ENCODE measurements at regions not wholly inside any gene's neighbourhood (a gene's known extent, or its start where the extent isn't known, plus 50 kb on each side); places are given as distances from the start of the nearest gene placed in this dataset.

DNA sequence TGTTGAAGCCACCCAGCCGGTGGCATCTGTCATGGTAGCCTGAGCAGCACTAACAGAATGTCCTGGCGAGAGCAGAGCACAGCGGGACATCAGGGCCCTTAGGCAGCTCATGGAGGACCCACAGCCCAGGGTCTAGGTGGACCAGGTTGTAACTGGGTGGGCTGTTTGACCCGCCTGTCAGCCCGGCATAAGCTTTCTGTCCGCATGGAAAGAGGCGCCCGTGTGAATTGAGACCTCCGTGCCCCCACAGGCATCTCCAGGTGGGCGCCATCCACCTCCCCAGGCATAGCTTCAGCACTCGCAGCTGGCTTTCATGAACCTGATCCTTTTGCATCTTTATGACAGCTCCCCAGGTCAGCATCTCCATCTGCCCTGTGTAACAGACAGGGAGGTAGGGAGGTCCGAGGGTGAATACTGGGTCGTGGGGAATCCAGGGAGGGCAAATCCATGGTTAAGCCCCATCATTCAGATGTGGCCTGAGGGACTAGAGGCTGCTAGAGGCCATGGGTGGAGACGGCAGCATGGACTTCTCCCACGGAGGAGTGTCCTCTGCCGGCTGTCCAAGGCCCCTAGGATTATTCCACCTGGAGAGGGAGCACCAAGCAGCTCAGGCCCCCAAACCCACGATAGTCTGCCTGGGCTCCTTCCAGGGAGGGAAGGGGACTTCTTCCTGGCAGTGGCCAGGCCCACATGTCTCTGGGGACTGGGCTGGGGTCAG lies 371.6 kb upstream of the MKI67 start:
- H3K9ac ChIP-seq (ENCODE audit: low read depth in 1 of 2, low read length in 2 of 2), result no peak overlapping the region
- H3K4me3 ChIP-seq (ENCODE audit: low read depth in 1 of 3, low read length in 3 of 3), result no peak overlapping the region
- H3K9me3 ChIP-seq (ENCODE audit: control insufficient read depth in 4 of 4, low read length in 3 of 4), result no peaks in the 10 kb centered on the region
- no peak for DNase-seq (ENCODE audit: low spot score)
- no peak for TF ChIP-seq FOXA2 (IDR thresholded peaks at IDR 0.05)
- TF ChIP-seq JUND (IDR thresholded peaks at IDR 0.05), result no peak
- TF ChIP-seq REST (IDR thresholded peaks at IDR 0.05), result no peak
- no peak for TF ChIP-seq MAX (IDR thresholded peaks at IDR 0.05)
- TF ChIP-seq, protein P1, sequence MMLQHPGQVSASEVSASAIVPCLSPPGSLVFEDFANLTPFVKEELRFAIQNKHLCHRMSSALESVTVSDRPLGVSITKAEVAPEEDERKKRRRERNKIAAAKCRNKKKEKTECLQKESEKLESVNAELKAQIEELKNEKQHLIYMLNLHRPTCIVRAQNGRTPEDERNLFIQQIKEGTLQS (IDR thresholded peaks at IDR 0.05), result no peak
- no peak for TF ChIP-seq RAD21 (IDR thresholded peaks at IDR 0.05)
- no peak for TF ChIP-seq GABPA (IDR thresholded peaks at IDR 0.05 in 1 of 2, conservative IDR thresholded peaks at IDR 0.05 in 1 of 2)
- no peak for TF ChIP-seq FOXA1 (IDR thresholded peaks at IDR 0.05)
- TF ChIP-seq ZBTB33 (IDR thresholded peaks at IDR 0.05), result no peak
- TF ChIP-seq EGR1 (IDR thresholded peaks at IDR 0.05; ENCODE audit: low read depth in 2 of 2), result no peak
- TF ChIP-seq HNF4G (IDR thresholded peaks at IDR 0.05), result no peak
- no peak for TF ChIP-seq YY1 (IDR thresholded peaks at IDR 0.05)
- TF ChIP-seq, protein P2, sequence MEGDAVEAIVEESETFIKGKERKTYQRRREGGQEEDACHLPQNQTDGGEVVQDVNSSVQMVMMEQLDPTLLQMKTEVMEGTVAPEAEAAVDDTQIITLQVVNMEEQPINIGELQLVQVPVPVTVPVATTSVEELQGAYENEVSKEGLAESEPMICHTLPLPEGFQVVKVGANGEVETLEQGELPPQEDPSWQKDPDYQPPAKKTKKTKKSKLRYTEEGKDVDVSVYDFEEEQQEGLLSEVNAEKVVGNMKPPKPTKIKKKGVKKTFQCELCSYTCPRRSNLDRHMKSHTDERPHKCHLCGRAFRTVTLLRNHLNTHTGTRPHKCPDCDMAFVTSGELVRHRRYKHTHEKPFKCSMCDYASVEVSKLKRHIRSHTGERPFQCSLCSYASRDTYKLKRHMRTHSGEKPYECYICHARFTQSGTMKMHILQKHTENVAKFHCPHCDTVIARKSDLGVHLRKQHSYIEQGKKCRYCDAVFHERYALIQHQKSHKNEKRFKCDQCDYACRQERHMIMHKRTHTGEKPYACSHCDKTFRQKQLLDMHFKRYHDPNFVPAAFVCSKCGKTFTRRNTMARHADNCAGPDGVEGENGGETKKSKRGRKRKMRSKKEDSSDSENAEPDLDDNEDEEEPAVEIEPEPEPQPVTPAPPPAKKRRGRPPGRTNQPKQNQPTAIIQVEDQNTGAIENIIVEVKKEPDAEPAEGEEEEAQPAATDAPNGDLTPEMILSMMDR (IDR thresholded peaks at IDR 0.05; ENCODE audit: low read depth, low read length, missing input control), result no peak
- TF ChIP-seq RXRA (IDR thresholded peaks at IDR 0.05), result no peak
- no peak for TF ChIP-seq TAF1 (conservative IDR thresholded peaks at IDR 0.05)
- no peaks in the 10 kb centered on the region for H3K4me1 ChIP-seq (ENCODE audit: control insufficient read depth in 4 of 4, insufficient read depth in 4 of 4, low read length in 3 of 4)
- peaks cover 0 to 4% (median 0%) of the 10 kb centered on the region in 4 donors for H3K27me3 ChIP-seq (ENCODE audit: control insufficient read depth in 4 of 4, insufficient read depth in 4 of 4, low read length in 3 of 4)
- no peak overlapping the region for H3K27ac ChIP-seq (ENCODE audit: low read depth in 1 of 2, low read length in 2 of 2)
- H3K36me3 ChIP-seq (ENCODE audit: control insufficient read depth in 4 of 4, insufficient read depth in 3 of 4, low read depth in 1 of 4, low read length in 3 of 4), result no peaks in the 10 kb centered on the region
- WGBS, result 89% methylated on average over 17 of the region's 17 CpGs

- no peaks in the 10 kb centered on the region for H3K4me1 ChIP-seq (ENCODE audit: control insufficient read depth in 4 of 4, insufficient read depth in 4 of 4, low read length in 3 of 4)
- no peaks in the 10 kb centered on the region for H3K36me3 ChIP-seq (ENCODE audit: control insufficient read depth in 4 of 4, insufficient read depth in 3 of 4, low read depth in 1 of 4, low read length in 3 of 4)
- H3K27me3 ChIP-seq (ENCODE audit: control insufficient read depth in 4 of 4, insufficient read depth in 4 of 4, low read length in 3 of 4), result peaks cover 0 to 4% (median 0%) of the 10 kb centered on the region in 4 donors
- no peak overlapping the region for H3K4me3 ChIP-seq (ENCODE audit: low read depth in 1 of 3, low read length in 3 of 3)
- no peak overlapping the region for H3K9ac ChIP-seq (ENCODE audit: low read depth in 1 of 2, low read length in 2 of 2)
- 74% methylated on average over 3 of the region's 3 CpGs for WGBS
- DNase-seq (ENCODE audit: low spot score), result no peak
- H3K9me3 ChIP-seq (ENCODE audit: control insufficient read depth in 4 of 4, low read length in 3 of 4), result no peaks in the 10 kb centered on the region
- no peak overlapping the region for H3K27ac ChIP-seq (ENCODE audit: low read depth in 1 of 2, low read length in 2 of 2)
- no peak for TF ChIP-seq HNF4A (conservative IDR thresholded peaks at IDR 0.05)
- TF ChIP-seq TAF1 (conservative IDR thresholded peaks at IDR 0.05), result no peak
- no peak for TF ChIP-seq FOXA1 (IDR thresholded peaks at IDR 0.05)
- no peak for TF ChIP-seq MAX (IDR thresholded peaks at IDR 0.05)
- no peak for TF ChIP-seq GABPA (IDR thresholded peaks at IDR 0.05 in 1 of 2, conservative IDR thresholded peaks at IDR 0.05 in 1 of 2)
- no peak for TF ChIP-seq FOXA2 (IDR thresholded peaks at IDR 0.05)
- TF ChIP-seq RXRA (IDR thresholded peaks at IDR 0.05), result no peak
- TF ChIP-seq, protein P2 (IDR thresholded peaks at IDR 0.05; ENCODE audit: low read depth, low read length, missing input control), result no peak
- TF ChIP-seq EGR1 (IDR thresholded peaks at IDR 0.05; ENCODE audit: low read depth in 2 of 2), result no peak
- TF ChIP-seq SP1 (IDR thresholded peaks at IDR 0.05), result no peak
- TF ChIP-seq ZBTB33 (IDR thresholded peaks at IDR 0.05), result no peak
- TF ChIP-seq, protein P1 (IDR thresholded peaks at IDR 0.05), result no peak
- TF ChIP-seq RAD21 (IDR thresholded peaks at IDR 0.05), result no peak
- TF ChIP-seq HNF4G (IDR thresholded peaks at IDR 0.05), result no peak
- TF ChIP-seq YY1 (IDR thresholded peaks at IDR 0.05), result no peak
Observed at GRCh38 chr10:128498378-128498730, 372.1 kb upstream of the MKI67 start.

Data from liver (tissue), 8 donors.